Gastroesophageal sphincter (tissue), 4 donors: ENCODE measurements at regions not wholly inside any gene's neighbourhood (a gene's known extent, or its start where the extent isn't known, plus 50 kb on each side); places are given as distances from the start of the nearest gene placed in this dataset.

Experiments
- ATAC-seq: fragments of 150-250 bp; one replicate; pipeline ENCODE4 v1.9.1; 2016; ENCODE audit warnings: mild to moderate bottlenecking, moderate library complexity
- H3K27ac ChIP-seq, 4 donors: fragments of 200-600 bp; sonication (generic) in 3 of 4; 1 replicate in 3 of 4; 2 replicates in 1 of 4; pipeline ENCODE4 v1.5.1; 2016 to 2019
- H3K27me3 ChIP-seq: fragments of 200-600 bp; sonication (generic); one replicate; pipeline ENCODE4 v1.5.1; 2019
- H3K36me3 ChIP-seq, 2 donors: fragments of 200-600 bp; sonication (generic); one replicate each; pipeline ENCODE4 v1.5.1; 2019; ENCODE audit warnings: control low read depth in 1 of 2
- H3K4me1 ChIP-seq, 3 donors: fragments of 200-600 bp; sonication (generic); 1 replicate in 2 of 3; 2 replicates in 1 of 3; pipeline ENCODE4 v1.5.1; 2016 to 2019; ENCODE audit warnings: control low read depth in 2 of 3
- H3K4me3 ChIP-seq, 2 donors: fragments of 200-600 bp; sonication (generic); one replicate each; pipeline ENCODE4 v1.5.1; 2019; ENCODE audit warnings: mild to moderate bottlenecking in 1 of 2, moderate library complexity in 1 of 2
- H3K9me3 ChIP-seq, 3 donors: fragments of 200-600 bp; sonication (generic); one replicate each; pipeline ENCODE4 v1.5.1; 2017 to 2019; ENCODE audit warnings: control low read depth in 2 of 3
- CTCF ChIP-seq, 4 experiments: fragments of 200-600 bp in 2 of 4; fragments of 450-650 bp in 2 of 4; sonication (generic) in 1 of 4; IDR thresholded peaks; one replicate each; pipeline ENCODE4 v1.5.1; 2017 to 2019; ENCODE audit warnings: antibody characterized with exemption in 4 of 4, mild to moderate bottlenecking in 2 of 4, moderate library complexity in 2 of 4
- EP300 ChIP-seq: sonication (generic); formaldehyde crosslinking; IDR thresholded peaks from one replicate; pipeline ENCODE4 v1.6.1; 2017; ENCODE audit warnings: antibody characterized with exemption, mild to moderate bottlenecking
- POLR2A ChIP-seq, 2 donors: fragments of 450-650 bp; IDR thresholded peaks; one replicate each; pipeline ENCODE4 v1.6.1; 2017; ENCODE audit warnings: antibody characterized with exemption in 2 of 2, mild to moderate bottlenecking in 2 of 2, moderate library complexity in 1 of 2
- POLR2AphosphoS5 ChIP-seq: sonication (generic); formaldehyde crosslinking; IDR thresholded peaks from one replicate; pipeline ENCODE4 v1.6.1; 2017; ENCODE audit warnings: antibody characterized with exemption
- WGBS, 2 donors: methylation state at CpG; one replicate each; pipeline ENCODE4 v1.1.5; 2018; ENCODE audit warnings: low coverage in 1 of 2; 5-methylcytosine and 5-hydroxymethylcytosine counted together

GRCh38 chr3:103009609-103010008 is 574.8 kb downstream of the ZPLD1 start:
- Histone ChIP-seq H3K4me3 (no peak overlapping the region), H3K27me3 (no peaks in the 10 kb centered on the region), H3K27ac (no peak overlapping the region), H3K9me3 (no peaks in the 10 kb centered on the region), H3K36me3 (no peaks in the 10 kb centered on the region), H3K4me1 (no peaks in the 10 kb centered on the region)
- ATAC-seq = no peak
- no peak for TF ChIP-seq EP300
- no peak for TF ChIP-seq CTCF (IDR thresholded peaks at IDR 0.05)
- TF ChIP-seq POLR2AphosphoS5 = no peak
- no peak for TF ChIP-seq POLR2A (IDR thresholded peaks at IDR 0.05)

GRCh38 chr3:103025880-103026279 is 591.1 kb downstream of the ZPLD1 start:
- H3K36me3 ChIP-seq = no peaks in the 10 kb centered on the region
- no peak overlapping the region for H3K27ac ChIP-seq
- no peaks in the 10 kb centered on the region for H3K4me1 ChIP-seq
- ATAC-seq = no peak
- TF ChIP-seq POLR2A (IDR thresholded peaks at IDR 0.05) (no peak), CTCF (IDR thresholded peaks at IDR 0.05) (no peak), POLR2AphosphoS5 (no peak), EP300 (no peak)
- no peak overlapping the region for H3K4me3 ChIP-seq
- H3K9me3 ChIP-seq = no peaks in the 10 kb centered on the region
- H3K27me3 ChIP-seq = no peaks in the 10 kb centered on the region

GRCh38 chr3:103033841-103034240 is 599.0 kb downstream of the ZPLD1 start:
- no peak for ATAC-seq
- Histone ChIP-seq H3K4me1 (no peaks in the 10 kb centered on the region), H3K27ac (no peak overlapping the region), H3K36me3 (no peaks in the 10 kb centered on the region), H3K9me3 (no peaks in the 10 kb centered on the region), H3K27me3 (no peaks in the 10 kb centered on the region), H3K4me3 (no peak overlapping the region)
- WGBS, 2 donors = 92 to 100% methylated on average over 1 to 2 of the region's 2 CpGs
- TF ChIP-seq EP300 (no peak), POLR2AphosphoS5 (no peak), CTCF (IDR thresholded peaks at IDR 0.05) (no peak), POLR2A (IDR thresholded peaks at IDR 0.05) (no peak)

GRCh38 chr3:103047640-103048039 is 612.8 kb downstream of the ZPLD1 start:
- TF ChIP-seq POLR2A (IDR thresholded peaks at IDR 0.05) (no peak), EP300 (no peak), POLR2AphosphoS5 (no peak), CTCF (IDR thresholded peaks at IDR 0.05) (no peak)
- H3K4me1 ChIP-seq = no peaks in the 10 kb centered on the region
- no peaks in the 10 kb centered on the region for H3K9me3 ChIP-seq
- no peaks in the 10 kb centered on the region for H3K36me3 ChIP-seq
- H3K27me3 ChIP-seq = no peaks in the 10 kb centered on the region
- H3K4me3 ChIP-seq = no peak overlapping the region
- ATAC-seq = no peak
- 86 to 100% methylated on average over 1 to 2 of the region's 2 CpGs for WGBS, 2 donors
- H3K27ac ChIP-seq = no peak overlapping the region

- Histone ChIP-seq H3K36me3 (no peaks in the 10 kb centered on the region), H3K4me3 (no peak overlapping the region), H3K4me1 (no peaks in the 10 kb centered on the region), H3K9me3 (no peaks in the 10 kb centered on the region), H3K27me3 (no peaks in the 10 kb centered on the region), H3K27ac (no peak overlapping the region)
- 83 to 87% methylated on average over 5 of the region's 5 CpGs for WGBS, 2 donors
- no peak for TF ChIP-seq POLR2A (IDR thresholded peaks at IDR 0.05)
- TF ChIP-seq CTCF (IDR thresholded peaks at IDR 0.05) = no peak
- no peak for TF ChIP-seq EP300
- no peak for TF ChIP-seq POLR2AphosphoS5
- no peak for ATAC-seq
These were observed 613.4 kb downstream of the ZPLD1 start for GRCh38 chr3:103048068-103048722.
